Endothelial cell of umbilical vein (primary cell): ENCODE measurements at regions not wholly inside any gene's neighbourhood (a gene's known extent, or its start where the extent isn't known, plus 50 kb on each side); places are given as distances from the start of the nearest gene placed in this dataset.

Source experiments
- BruUV-seq: library from RNA; stranded (reverse); fragments of 400-500 nt; replicated peaks from 2 replicates; lab custom pipeline; 2021; lab: Mats Ljungman, UMichigan
- CTCF ChIA-PET: fragments of 300-600, 350-600 bp; sonication (Branson Sonifier 250); formaldehyde crosslinking; loops from one replicate; lab custom pipeline; 2021; ENCODE audit warnings: antibody characterized with exemption, inconsistent platforms; lab: Charles Lee
- POLR2A ChIA-PET: fragments of 300-600, 350-600 bp; sonication (Branson Sonifier 250); formaldehyde crosslinking; loops from one replicate; lab custom pipeline; 2021; ENCODE audit warnings: antibody characterized with exemption, inconsistent platforms; lab: Charles Lee
- DNase-seq: peaks from one replicate; pipeline ENCODE4 v3.0.0-alpha.2; 2011; ENCODE audit warnings: low read depth, low spot score
- FAIRE-seq: peaks from 2 replicates; lab custom pipeline; 2011; peaks lifted over from hg19 to GRCh38; lab: Jason Lieb, UNC
- H2AFZ ChIP-seq: 2 replicates; pipeline ENCODE4 v1.6.0; 2012; ENCODE audit warnings: low read depth, low read length, control low read depth, inconsistent platforms
- H3K27ac ChIP-seq: 2 replicates; pipeline ENCODE4 v1.5.1; 2011; ENCODE audit warnings: low read depth, mild to moderate bottlenecking, control low read depth, low read length, moderate library complexity; ENCODE audit not compliant: insufficient read depth
- H3K27me3 ChIP-seq, 2 experiments: 2 replicates each; pipeline versions ENCODE4 v1.6.0 to v1.6.1; 2011; ENCODE audit warnings: low read length in 2 of 2, mixed read lengths in 1 of 2; ENCODE audit not compliant: control insufficient read depth in 2 of 2, insufficient read depth in 2 of 2
- H3K36me3 ChIP-seq, 2 experiments: 2 replicates in 1 of 2; 3 replicates in 1 of 2; pipeline ENCODE4 v1.5.1; 2011; ENCODE audit warnings: low read length in 2 of 2, mild to moderate bottlenecking in 1 of 2, moderate library complexity in 1 of 2; ENCODE audit not compliant: control insufficient read depth in 2 of 2, insufficient read depth in 2 of 2; ENCODE audit errors: extremely low read depth in 1 of 2
- H3K4me1 ChIP-seq: 3 replicates; pipeline ENCODE4 v1.5.1; 2011; ENCODE audit warnings: mild to moderate bottlenecking, low read length; ENCODE audit not compliant: control insufficient read depth, insufficient read depth; ENCODE audit errors: extremely low read depth
- H3K4me2 ChIP-seq: 2 replicates; pipeline ENCODE4 v1.6.1; 2011; ENCODE audit warnings: low read length, control low read depth, mixed read lengths; ENCODE audit not compliant: insufficient read depth
- H3K4me3 ChIP-seq, 3 experiments: fragments of 200-600 bp in 1 of 3; sonication (generic), shearing (Covaris generic) in 1 of 3; replicated peaks in 1 of 3; 2 replicates each; pipeline ENCODE4 v1.5.1; 2011 to 2016; ENCODE audit warnings: control low read depth in 3 of 3, low read length in 3 of 3, mild to moderate bottlenecking in 2 of 3, inconsistent platforms in 1 of 3, low read depth in 1 of 3, moderate library complexity in 1 of 3; ENCODE audit not compliant: insufficient read depth in 1 of 3
- H3K79me2 ChIP-seq: 2 replicates; pipeline ENCODE4 v1.6.0; 2012; ENCODE audit warnings: low read length, inconsistent platforms; ENCODE audit not compliant: control insufficient read depth, insufficient read depth
- H3K9ac ChIP-seq: replicated peaks from 2 replicates; pipeline ENCODE3; 2011; ENCODE audit warnings: low read length, control low read depth; ENCODE audit not compliant: insufficient read depth; ENCODE audit errors: extremely low read depth
- H3K9me1 ChIP-seq: replicated peaks from 3 replicates; pipeline ENCODE4 v1.6.0; 2011; ENCODE audit warnings: mild to moderate bottlenecking, low read length; ENCODE audit not compliant: control insufficient read depth, insufficient read depth; ENCODE audit errors: extremely low read depth
- H3K9me3 ChIP-seq: replicated peaks from 2 replicates; pipeline ENCODE4 v1.5.1; 2012; ENCODE audit warnings: low read length, inconsistent platforms; ENCODE audit not compliant: control insufficient read depth, insufficient read depth
- H4K20me1 ChIP-seq: replicated peaks from 2 replicates; pipeline ENCODE3; 2011; ENCODE audit warnings: mild to moderate bottlenecking, low read length; ENCODE audit not compliant: control insufficient read depth, insufficient read depth; ENCODE audit errors: extremely low read depth
- EZH2 ChIP-seq: IDR thresholded peaks from 2 replicates; pipeline ENCODE4 v1.6.1; 2012; ENCODE audit warnings: borderline replicate concordance, low read depth, mild to moderate bottlenecking, moderate library complexity, low read length, inconsistent platforms; ENCODE audit not compliant: severe bottlenecking
- FOS ChIP-seq: IDR thresholded peaks from 2 replicates; pipeline ENCODE4 v1.6.1; 2011; ENCODE audit warnings: mild to moderate bottlenecking, low read length, moderate library complexity, borderline replicate concordance; ENCODE audit not compliant: insufficient read depth
- GATA2 ChIP-seq: IDR thresholded peaks from 2 replicates; pipeline ENCODE4 v1.7.0; 2011; ENCODE audit warnings: low read depth, mild to moderate bottlenecking, moderate library complexity, mixed read lengths, low read length; ENCODE audit not compliant: insufficient read length, insufficient read depth
- JUN ChIP-seq: IDR thresholded peaks from 2 replicates; pipeline ENCODE4 v1.6.1; 2011; ENCODE audit warnings: borderline replicate concordance, low read depth; ENCODE audit not compliant: insufficient read length, insufficient read depth
- MAX ChIP-seq: IDR thresholded peaks from 2 replicates; pipeline ENCODE4 v1.6.1; 2011; ENCODE audit not compliant: insufficient read depth, insufficient read length
- MYC ChIP-seq: IDR thresholded peaks from one replicate; pipeline ENCODE4 v1.6.1; 2011; ENCODE audit warnings: mild to moderate bottlenecking, low read depth, low read length
- POLR2A ChIP-seq: IDR thresholded peaks from 2 replicates; pipeline ENCODE4 v1.6.1; 2012; ENCODE audit warnings: low read depth, mild to moderate bottlenecking, control low read depth, low read length
- POLR2AphosphoS5 ChIP-seq: IDR thresholded peaks from 2 replicates; pipeline ENCODE4 v1.6.1; 2012; ENCODE audit warnings: low read depth, mild to moderate bottlenecking, control low read depth, low read length, moderate library complexity; ENCODE audit not compliant: insufficient read depth
- dilution Hi-C: fragments of 300-500 bp; cut with MboI; formaldehyde crosslinking; loops from one replicate; pipeline ENCODE4 v1.15.0; 2019; ENCODE audit warnings: low sequenced_read_pairs; ENCODE audit not compliant: extremely low pct_ligation_motif_present
- intact Hi-C: fragments of 100-400 bp; cut with micrococcal nuclease; formaldehyde crosslinking; loops from one replicate; pipeline ENCODE4 v1.10.0; 2022
- TF ChIP-seq, protein P1 (sequence below), 2 donors: IDR thresholded peaks; 1 replicate in 1 of 2; 2 replicates in 1 of 2; pipeline ENCODE4 v1.5.1; 2011; ENCODE audit warnings: low read length in 2 of 2, mild to moderate bottlenecking in 2 of 2, moderate library complexity in 2 of 2, control low read depth in 1 of 2, inconsistent platforms in 1 of 2, low read depth in 1 of 2; ENCODE audit not compliant: insufficient read depth in 1 of 2; ENCODE audit errors: extremely low read depth in 1 of 2

DNA sequence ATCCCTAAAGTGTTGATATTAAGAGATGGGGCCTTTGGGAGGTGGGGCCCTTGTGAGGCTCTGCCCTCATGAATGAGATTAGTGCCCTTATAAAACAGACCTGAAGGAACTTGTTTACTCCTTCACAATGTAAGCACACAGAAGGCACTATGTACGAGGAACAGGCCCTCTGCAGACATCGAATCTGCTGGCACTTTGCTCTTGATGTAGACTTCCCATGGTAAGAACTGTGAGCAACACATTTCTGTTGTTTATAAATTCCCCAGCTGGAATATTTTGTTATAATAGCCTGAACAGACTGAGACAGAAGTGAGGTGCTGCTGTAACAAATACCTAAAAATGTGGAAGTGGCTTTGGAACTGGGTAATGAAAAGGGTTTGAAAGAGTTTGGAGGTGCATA, 193.2 kb downstream of the TGFB2 start:
- Histone ChIP-seq H3K9ac (no peak overlapping the region), H3K4me3 (no peak overlapping the region), H3K9me1 (no peaks in the 10 kb centered on the region), H2AFZ (no peak overlapping the region), H3K36me3 (no peaks in the 10 kb centered on the region), H3K27ac (no peak overlapping the region), H3K4me1 (no peaks in the 10 kb centered on the region), H3K4me2 (no peak overlapping the region), H3K9me3 (no peaks in the 10 kb centered on the region), H3K79me2 (no peaks in the 10 kb centered on the region), H4K20me1 (no peaks in the 10 kb centered on the region), H3K27me3 (no peaks in the 10 kb centered on the region)
- ChIA-PET CTCF (no interaction called here), POLR2A (no interaction called here)
- TF ChIP-seq EZH2: no peak
- no peak for TF ChIP-seq MAX
- TF ChIP-seq FOS: no peak
- no peak for TF ChIP-seq POLR2A
- TF ChIP-seq MYC: no peak
- intact Hi-C loops (no loop called here), dilution Hi-C loops (no loop called here)
- no peak for FAIRE-seq
- BruUV-seq: no TSS peak
- no peak for DNase-seq

DNA sequence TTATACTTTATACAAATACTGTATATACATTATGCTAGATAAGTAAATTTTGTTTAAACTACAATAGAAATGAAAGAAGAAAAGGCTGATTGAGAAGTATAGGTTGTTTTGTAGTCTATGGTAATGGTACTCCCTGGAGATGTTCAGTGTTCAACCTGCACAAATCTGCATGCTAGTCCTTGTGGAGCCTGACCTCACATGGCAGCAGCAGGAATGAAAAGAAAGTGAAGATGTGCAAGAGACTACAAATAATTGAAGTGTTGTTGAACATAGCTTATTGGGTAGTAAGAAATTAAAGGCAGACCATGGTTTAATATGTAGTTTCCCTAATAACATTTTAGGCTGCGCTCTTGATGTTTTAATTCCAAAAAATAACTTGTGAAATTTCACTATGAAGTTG, 201.2 kb downstream of the TGFB2 start:
- Histone ChIP-seq H3K36me3 (no peaks in the 10 kb centered on the region), H3K9me1 (no peaks in the 10 kb centered on the region), H3K27ac (no peak overlapping the region), H4K20me1 (no peaks in the 10 kb centered on the region), H2AFZ (no peak overlapping the region), H3K27me3 (no peaks in the 10 kb centered on the region), H3K9me3 (no peaks in the 10 kb centered on the region), H3K4me3 (no peak overlapping the region), H3K4me2 (no peak overlapping the region), H3K4me1 (no peaks in the 10 kb centered on the region), H3K79me2 (no peaks in the 10 kb centered on the region), H3K9ac (no peak overlapping the region)
- TF ChIP-seq MYC: no peak
- TF ChIP-seq POLR2A: no peak
- no peak for TF ChIP-seq MAX
- TF ChIP-seq JUN: no peak
- TF ChIP-seq EZH2: no peak
- TF ChIP-seq, protein P1, sequence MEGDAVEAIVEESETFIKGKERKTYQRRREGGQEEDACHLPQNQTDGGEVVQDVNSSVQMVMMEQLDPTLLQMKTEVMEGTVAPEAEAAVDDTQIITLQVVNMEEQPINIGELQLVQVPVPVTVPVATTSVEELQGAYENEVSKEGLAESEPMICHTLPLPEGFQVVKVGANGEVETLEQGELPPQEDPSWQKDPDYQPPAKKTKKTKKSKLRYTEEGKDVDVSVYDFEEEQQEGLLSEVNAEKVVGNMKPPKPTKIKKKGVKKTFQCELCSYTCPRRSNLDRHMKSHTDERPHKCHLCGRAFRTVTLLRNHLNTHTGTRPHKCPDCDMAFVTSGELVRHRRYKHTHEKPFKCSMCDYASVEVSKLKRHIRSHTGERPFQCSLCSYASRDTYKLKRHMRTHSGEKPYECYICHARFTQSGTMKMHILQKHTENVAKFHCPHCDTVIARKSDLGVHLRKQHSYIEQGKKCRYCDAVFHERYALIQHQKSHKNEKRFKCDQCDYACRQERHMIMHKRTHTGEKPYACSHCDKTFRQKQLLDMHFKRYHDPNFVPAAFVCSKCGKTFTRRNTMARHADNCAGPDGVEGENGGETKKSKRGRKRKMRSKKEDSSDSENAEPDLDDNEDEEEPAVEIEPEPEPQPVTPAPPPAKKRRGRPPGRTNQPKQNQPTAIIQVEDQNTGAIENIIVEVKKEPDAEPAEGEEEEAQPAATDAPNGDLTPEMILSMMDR (IDR thresholded peaks at IDR 0.05; ENCODE audit: extremely low read depth in 1 of 2, insufficient read depth in 1 of 2, low read depth in 1 of 2, low read length in 2 of 2): no peak
- TF ChIP-seq FOS: no peak
- TF ChIP-seq GATA2: no peak
- TF ChIP-seq POLR2AphosphoS5: no peak
- ChIA-PET POLR2A (no interaction called here), CTCF (interaction anchor here (0.6 to 1.5 kb wide), 5 partner anchors 14 to 521 kb away, joined by 3 to 4 read pairs (median 3); no protein-coding TSS in a partner anchor)
- no peak for FAIRE-seq
- intact Hi-C loops (no loop called here), dilution Hi-C loops (no loop called here)
- no TSS peak for BruUV-seq
- DNase-seq: no peak
